ENCODE measurements at regions not wholly inside any gene's neighbourhood (a gene's known extent, or its start where the extent isn't known, plus 50 kb on each side); places are given as distances from the start of the nearest gene placed in this dataset.

DNA sequence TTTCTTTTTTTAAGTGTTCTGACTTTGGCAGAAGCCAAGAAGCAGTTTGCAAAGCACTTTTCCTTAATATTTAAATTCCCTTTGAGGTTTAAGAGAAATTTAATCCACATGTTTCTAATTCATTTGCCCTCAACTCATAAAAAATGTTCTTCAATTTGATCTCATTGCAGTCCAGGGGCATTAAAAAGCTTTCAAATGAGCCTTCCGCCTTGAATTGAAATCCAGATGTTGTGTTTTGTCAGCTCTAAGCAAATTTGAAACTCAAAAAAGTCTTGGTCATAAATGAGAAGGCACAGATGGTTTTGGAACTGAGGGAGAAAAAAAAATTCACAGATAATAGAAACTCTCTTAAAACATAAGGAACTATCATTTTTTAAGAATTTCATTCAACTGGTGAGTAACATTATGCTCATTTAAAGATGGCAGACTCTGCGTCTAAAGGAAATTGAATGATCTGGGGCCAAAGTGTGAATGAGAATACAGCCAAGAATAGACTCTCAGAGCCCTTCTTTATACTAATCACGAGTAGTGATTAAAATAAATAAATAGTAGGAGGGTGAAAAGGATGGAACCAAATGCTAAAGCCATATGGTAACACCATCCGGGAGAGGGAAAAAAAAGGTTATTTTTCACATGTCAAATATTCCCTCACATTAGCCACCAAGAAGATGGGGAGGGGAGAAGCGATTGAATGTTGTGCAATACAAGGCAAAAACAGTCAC, 1304.7 kb downstream of the CDH8 start:
- H3K4me3 ChIP-seq (ENCODE audit: low read depth, low read length), result no peak overlapping the region
- TF ChIP-seq CTCF (IDR thresholded peaks at IDR 0.05; ENCODE audit: insufficient read depth, low read depth, low read length), result no peak
- DNase-seq (ENCODE audit: low read depth), result no peak

GRCh38 chr16:60729051-60729450, 1307.2 kb downstream of the CDH8 start:
- TF ChIP-seq CTCF (IDR thresholded peaks at IDR 0.05; ENCODE audit: insufficient read depth, low read depth, low read length), result no peak
- no peak overlapping the region for H3K4me3 ChIP-seq (ENCODE audit: low read depth, low read length)
- DNase-seq (ENCODE audit: low read depth), result no peak

DNA sequence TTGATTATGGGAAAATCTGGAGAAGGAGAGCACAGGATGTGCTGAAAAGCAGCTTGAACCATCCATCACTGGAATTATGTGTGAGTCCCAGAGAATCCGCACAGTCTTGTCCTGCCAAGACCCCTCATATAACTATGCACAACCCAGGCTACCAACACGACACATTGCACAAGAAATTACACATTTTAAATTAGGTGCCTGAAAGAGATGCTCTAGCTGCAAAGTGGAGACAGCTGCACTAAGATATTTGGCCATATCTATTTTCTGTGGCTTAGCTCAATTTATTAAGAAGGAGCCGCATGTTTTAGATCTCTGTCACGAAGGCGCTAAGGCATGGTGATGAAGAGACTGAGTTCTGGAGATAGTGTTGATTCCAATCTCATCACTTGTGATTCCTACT, 1308.4 kb downstream of the CDH8 start:
- no peak for DNase-seq (ENCODE audit: low read depth)
- no peak for TF ChIP-seq CTCF (IDR thresholded peaks at IDR 0.05; ENCODE audit: insufficient read depth, low read depth, low read length)
- H3K4me3 ChIP-seq (ENCODE audit: low read depth, low read length), result no peak overlapping the region

DNA sequence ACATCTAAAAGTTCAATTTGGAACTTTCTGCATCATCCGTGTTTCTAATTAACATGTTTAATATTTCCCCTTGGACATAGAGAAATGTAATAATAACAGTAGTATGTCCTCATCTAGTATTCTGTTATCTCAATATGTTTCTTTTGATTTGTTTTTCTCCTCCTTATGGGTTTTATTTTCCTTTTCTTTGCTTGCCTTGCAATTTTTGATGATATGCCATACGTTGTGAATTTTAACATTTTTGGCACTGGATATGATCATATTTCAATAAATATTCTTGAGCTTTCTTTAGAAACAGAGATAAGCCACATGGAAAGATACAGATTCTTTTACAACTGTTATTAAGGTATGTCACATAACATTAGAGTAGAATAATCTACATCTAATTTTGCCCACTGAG, 1316.2 kb downstream of the CDH8 start:
- TF ChIP-seq CTCF (IDR thresholded peaks at IDR 0.05; ENCODE audit: insufficient read depth, low read depth, low read length), result no peak
- DNase-seq (ENCODE audit: low read depth), result no peak
- no peak overlapping the region for H3K4me3 ChIP-seq (ENCODE audit: low read depth, low read length)

DNA sequence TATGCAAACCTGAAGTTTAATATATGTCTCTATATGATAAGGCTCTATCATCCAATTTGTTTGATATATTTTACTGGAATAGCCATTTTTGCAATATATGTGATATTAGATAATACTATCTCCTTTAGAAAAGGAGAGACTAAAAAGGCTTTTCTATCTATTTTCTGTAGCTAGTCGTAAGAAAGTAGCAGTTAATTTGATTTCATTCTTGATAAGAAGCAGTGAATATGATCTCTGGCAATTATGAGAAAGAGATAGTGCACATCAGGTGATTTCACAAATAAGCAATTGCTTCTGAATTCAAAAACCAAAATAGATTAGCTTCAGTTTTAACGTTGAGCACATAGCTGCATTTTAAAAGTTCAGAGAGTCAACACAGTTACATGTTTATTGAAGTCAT, 1318.4 kb downstream of the CDH8 start:
- TF ChIP-seq CTCF (IDR thresholded peaks at IDR 0.05; ENCODE audit: insufficient read depth, low read depth, low read length), result no peak
- H3K4me3 ChIP-seq (ENCODE audit: low read depth, low read length), result no peak overlapping the region
- no peak for DNase-seq (ENCODE audit: low read depth)

- H3K4me3 ChIP-seq (ENCODE audit: low read depth, low read length), result no peak overlapping the region
- TF ChIP-seq CTCF (IDR thresholded peaks at IDR 0.05; ENCODE audit: insufficient read depth, low read depth, low read length), result no peak
- no peak for DNase-seq (ENCODE audit: low read depth)
Measured at GRCh38 chr16:60712144-60712543, 1324.1 kb downstream of the CDH8 start.

- TF ChIP-seq CTCF (IDR thresholded peaks at IDR 0.05; ENCODE audit: insufficient read depth, low read depth, low read length), result no peak
- no peak for DNase-seq (ENCODE audit: low read depth)
- no peak overlapping the region for H3K4me3 ChIP-seq (ENCODE audit: low read depth, low read length)
Measured at GRCh38 chr16:60704726-60705125, 1331.5 kb downstream of the CDH8 start.

All from fibroblast of villous mesenchyme (primary cell).